SK-N-SH treated with all-trans-retinoic acid at 6 μM for 48 hours (cell line): ENCODE measurements at regions not wholly inside any gene's neighbourhood (a gene's known extent, or its start where the extent isn't known, plus 50 kb on each side); places are given as distances from the start of the nearest gene placed in this dataset.

Experiments
- ATAC-seq: fragments of 200-7000 bp; cut with Tn5 transposase; 3 replicates; pipeline ENCODE4 v1.9.1; 2020; ENCODE audit warnings: mild to moderate bottlenecking, moderate library complexity
- ARNTL ChIP-seq: fragments of 450-650 bp; formaldehyde crosslinking; IDR thresholded peaks from 2 replicates; pipeline ENCODE4 v1.5.0; 2020; ENCODE audit warnings: low read depth, mild to moderate bottlenecking, moderate library complexity, borderline replicate concordance
- BACH2 ChIP-seq: fragments of 250-450 bp; sonication (Bioruptor Pico); IDR thresholded peaks from 2 replicates; pipeline ENCODE4 v1.9.0; 2021; ENCODE audit warnings: mild to moderate bottlenecking, borderline replicate concordance
- CREB5 ChIP-seq: fragments of 250-450 bp; sonication (Bioruptor Pico); IDR thresholded peaks from 2 replicates; pipeline ENCODE4 v1.5.1; 2020; ENCODE audit warnings: low read depth, mild to moderate bottlenecking, moderate library complexity
- CSDC2 ChIP-seq: fragments of 250-450 bp; sonication (Bioruptor Pico); IDR thresholded peaks from 2 replicates; pipeline ENCODE4 v1.5.0; 2020; ENCODE audit warnings: mild to moderate bottlenecking, moderate library complexity
- CSRNP3 ChIP-seq: fragments of 250-450 bp; sonication (Bioruptor Pico); IDR thresholded peaks from 2 replicates; pipeline ENCODE4 v1.5.1; 2021; ENCODE audit warnings: mild to moderate bottlenecking, moderate library complexity
- GLIS3 ChIP-seq: fragments of 250-450 bp; sonication (Bioruptor Pico); IDR thresholded peaks from 2 replicates; pipeline ENCODE4 v1.5.0; 2020; ENCODE audit warnings: mild to moderate bottlenecking, moderate library complexity
- ISL1 ChIP-seq: fragments of 250-450 bp; sonication (Bioruptor Pico); IDR thresholded peaks from 2 replicates; pipeline ENCODE4 v2.1.2; 2022; ENCODE audit warnings: mild to moderate bottlenecking, moderate library complexity
- OSR1 ChIP-seq: fragments of 250-450 bp; sonication (Bioruptor Pico); IDR thresholded peaks from 2 replicates; pipeline ENCODE4 v1.8.0; 2022; ENCODE audit warnings: moderate library complexity, mild to moderate bottlenecking, inconsistent platforms
- PATZ1 ChIP-seq: fragments of 250-450 bp; sonication (Bioruptor Pico); IDR thresholded peaks from 2 replicates; pipeline ENCODE4 v1.8.0; 2020; ENCODE audit warnings: mild to moderate bottlenecking, moderate library complexity, borderline replicate concordance
- PPARA ChIP-seq: fragments of 250-450 bp; sonication (Bioruptor Pico); IDR thresholded peaks from 2 replicates; pipeline ENCODE4 v1.5.0; 2020; ENCODE audit warnings: mild to moderate bottlenecking, borderline replicate concordance
- RARB ChIP-seq: fragments of 250-450 bp; sonication (Bioruptor Pico); IDR thresholded peaks from 2 replicates; pipeline ENCODE4 v1.8.0; 2021; ENCODE audit warnings: mild to moderate bottlenecking, moderate library complexity
- SNAI2 ChIP-seq: fragments of 250-450 bp; sonication (Bioruptor Pico); IDR thresholded peaks from 2 replicates; pipeline ENCODE4 v1.5.0; 2020; ENCODE audit warnings: mild to moderate bottlenecking, moderate library complexity
- TCF4 ChIP-seq: fragments of 250-450 bp; sonication (Bioruptor Pico); IDR thresholded peaks from 2 replicates; pipeline ENCODE4 v1.8.0; 2021; ENCODE audit warnings: mild to moderate bottlenecking, moderate library complexity, borderline replicate concordance
- TOX ChIP-seq: fragments of 250-450 bp; sonication (Bioruptor Pico); IDR thresholded peaks from 2 replicates; pipeline ENCODE4 v1.8.0; 2021; ENCODE audit warnings: mild to moderate bottlenecking, moderate library complexity, borderline replicate concordance
- TSHZ2 ChIP-seq: fragments of 250-450 bp; sonication (Bioruptor Pico); IDR thresholded peaks from 2 replicates; pipeline ENCODE4 v1.5.0; 2020; ENCODE audit warnings: mild to moderate bottlenecking, moderate library complexity
- ZC3H10 ChIP-seq: fragments of 250-450 bp; sonication (Bioruptor Pico); IDR thresholded peaks from 2 replicates; pipeline ENCODE4 v1.5.1; 2021; ENCODE audit warnings: mild to moderate bottlenecking, moderate library complexity
- ZFP3 ChIP-seq: fragments of 250-450 bp; sonication (Bioruptor Pico); IDR thresholded peaks from 2 replicates; pipeline ENCODE4 v1.5.0; 2020; ENCODE audit warnings: mild to moderate bottlenecking, moderate library complexity
- ZFP30 ChIP-seq: fragments of 450-650 bp; formaldehyde crosslinking; IDR thresholded peaks from 2 replicates; pipeline ENCODE4 v1.5.0; 2022; ENCODE audit warnings: mild to moderate bottlenecking, moderate library complexity
- ZNF565 ChIP-seq: fragments of 450-650 bp; formaldehyde crosslinking; conservative IDR thresholded peaks from 2 replicates; pipeline ENCODE4 v1.5.0; 2020; ENCODE audit warnings: low read depth, mild to moderate bottlenecking, moderate library complexity
- ZNF70 ChIP-seq: fragments of 450-650 bp; formaldehyde crosslinking; IDR thresholded peaks from 2 replicates; pipeline ENCODE4 v1.5.0; 2020; ENCODE audit warnings: mild to moderate bottlenecking, moderate library complexity
- ZNF8 ChIP-seq: fragments of 450-650 bp; formaldehyde crosslinking; IDR thresholded peaks from 2 replicates; pipeline ENCODE4 v1.5.0; 2020; ENCODE audit warnings: mild to moderate bottlenecking, moderate library complexity
- TF ChIP-seq, protein P1 (sequence below): fragments of 250-450 bp; sonication (Bioruptor Pico); IDR thresholded peaks from 2 replicates; pipeline ENCODE4 v1.8.0; 2021; ENCODE audit warnings: low read depth, mild to moderate bottlenecking, moderate library complexity, borderline replicate concordance

DNA sequence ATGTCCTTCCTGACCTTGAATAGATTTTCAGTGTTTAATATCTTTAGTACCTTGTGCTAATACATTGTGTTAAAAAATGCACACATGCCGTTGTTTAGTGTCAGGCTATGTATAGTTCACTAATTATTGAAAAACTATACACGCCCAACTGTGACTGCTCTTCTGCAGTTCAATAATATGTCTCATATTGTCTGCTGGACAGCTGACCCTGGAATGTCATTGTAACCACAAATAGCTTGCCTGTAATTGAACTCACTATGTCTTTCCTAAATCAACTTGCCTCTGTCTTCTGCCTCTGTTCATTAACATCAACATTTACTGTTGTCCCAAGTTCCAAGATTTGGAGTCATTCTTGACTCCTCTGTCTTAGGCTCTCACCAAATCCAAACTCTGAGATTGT, 114.5 kb downstream of the TMA16 start:
- ATAC-seq, result no peak

DNA sequence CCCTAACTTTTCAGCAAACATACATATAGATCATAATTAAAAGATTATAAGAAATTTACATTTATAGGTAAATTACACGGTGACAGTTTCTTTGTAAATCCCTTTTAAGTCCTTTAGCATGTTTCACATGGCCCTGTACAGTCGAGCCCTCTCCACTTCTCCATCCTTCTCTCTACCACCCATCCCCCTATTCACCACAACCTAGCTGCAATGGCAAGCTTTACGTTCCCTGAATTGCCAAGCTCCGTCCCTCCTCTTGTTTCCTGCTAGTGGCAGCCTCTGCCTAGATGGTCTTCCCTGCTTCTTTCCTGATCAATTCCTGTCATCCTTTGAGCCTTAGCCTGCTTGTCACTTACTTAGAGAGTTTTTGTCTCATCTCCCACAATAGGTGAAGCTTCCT, 116.2 kb downstream of the TMA16 start:
- no peak for ATAC-seq

More for the DNA sequence above, 114.5 kb downstream of the TMA16 start:
- TF ChIP-seq ZC3H10 (CRISPR knock-in tag) (no peak), SNAI2 (CRISPR knock-in tag) (no peak), ISL1 (CRISPR knock-in tag) (no peak), OSR1 (no peak), CREB5 (CRISPR knock-in tag) (no peak), GLIS3 (CRISPR knock-in tag) (no peak), ZFP3 (CRISPR knock-in tag) (no peak), CSRNP3 (CRISPR knock-in tag) (no peak), ZNF565 (CRISPR knock-in tag) (no peak), BACH2 (CRISPR knock-in tag) (no peak), RARB (no peak), CSDC2 (no peak)
- TF ChIP-seq, protein P1, sequence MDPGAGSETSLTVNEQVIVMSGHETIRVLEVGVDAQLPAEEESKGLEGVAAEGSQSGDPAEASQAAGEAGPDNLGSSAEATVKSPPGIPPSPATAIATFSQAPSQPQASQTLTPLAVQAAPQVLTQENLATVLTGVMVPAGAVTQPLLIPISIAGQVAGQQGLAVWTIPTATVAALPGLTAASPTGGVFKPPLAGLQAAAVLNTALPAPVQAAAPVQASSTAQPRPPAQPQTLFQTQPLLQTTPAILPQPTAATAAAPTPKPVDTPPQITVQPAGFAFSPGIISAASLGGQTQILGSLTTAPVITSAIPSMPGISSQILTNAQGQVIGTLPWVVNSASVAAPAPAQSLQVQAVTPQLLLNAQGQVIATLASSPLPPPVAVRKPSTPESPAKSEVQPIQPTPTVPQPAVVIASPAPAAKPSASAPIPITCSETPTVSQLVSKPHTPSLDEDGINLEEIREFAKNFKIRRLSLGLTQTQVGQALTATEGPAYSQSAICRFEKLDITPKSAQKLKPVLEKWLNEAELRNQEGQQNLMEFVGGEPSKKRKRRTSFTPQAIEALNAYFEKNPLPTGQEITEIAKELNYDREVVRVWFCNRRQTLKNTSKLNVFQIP, result no peak

DNA sequence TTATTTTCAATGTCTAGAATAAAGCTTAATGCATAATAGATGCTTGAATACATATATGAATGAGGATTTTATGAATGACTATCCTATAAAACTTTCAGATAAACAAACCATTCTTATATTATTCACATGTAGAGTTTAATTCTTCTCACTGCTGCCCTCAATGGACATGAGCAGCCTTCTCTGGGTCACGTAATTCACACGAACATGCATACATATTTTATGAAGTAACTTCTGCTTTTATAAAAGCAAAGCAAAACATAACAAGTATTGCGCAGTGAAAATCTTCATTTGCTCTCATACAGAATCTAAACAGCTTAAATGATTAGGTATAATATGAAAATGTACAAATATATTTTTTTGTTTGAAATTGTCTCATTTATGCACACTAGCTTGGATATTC, 116.7 kb downstream of the TMA16 start:
- no peak for ATAC-seq
- TF ChIP-seq TOX, result no peak
- TF ChIP-seq TCF4 (CRISPR knock-in tag), result no peak
- TF ChIP-seq ZFP3 (CRISPR knock-in tag), result no peak
- no peak for TF ChIP-seq CSRNP3 (CRISPR knock-in tag)
- TF ChIP-seq BACH2 (CRISPR knock-in tag), result no peak
- TF ChIP-seq, protein P1, result no peak
- TF ChIP-seq ZNF70 (CRISPR knock-in tag), result no peak
- TF ChIP-seq ZNF8 (CRISPR knock-in tag), result no peak
- no peak for TF ChIP-seq TSHZ2 (CRISPR knock-in tag)
- no peak for TF ChIP-seq PATZ1 (CRISPR knock-in tag)
- no peak for TF ChIP-seq ARNTL (CRISPR knock-in tag)
- no peak for TF ChIP-seq ZC3H10 (CRISPR knock-in tag)
- TF ChIP-seq ZFP30 (CRISPR knock-in tag), result no peak
- no peak for TF ChIP-seq GLIS3 (CRISPR knock-in tag)
- TF ChIP-seq PPARA, result no peak
- no peak for TF ChIP-seq CSDC2
- no peak for TF ChIP-seq RARB
- TF ChIP-seq, all 23 proteins: peak for 0

More for the DNA sequence above, 116.2 kb downstream of the TMA16 start:
- TF ChIP-seq ZNF70 (CRISPR knock-in tag) (no peak), GLIS3 (CRISPR knock-in tag) (no peak), ZFP30 (CRISPR knock-in tag) (no peak), ZFP3 (CRISPR knock-in tag) (no peak), TCF4 (CRISPR knock-in tag) (no peak), ZC3H10 (CRISPR knock-in tag) (no peak)
- TF ChIP-seq, protein P1, result no peak
